ENCODE measurements at regions not wholly inside any gene's neighbourhood (a gene's known extent, or its start where the extent isn't known, plus 50 kb on each side); places are given as distances from the start of the nearest gene placed in this dataset.

- H3K9me3 Mint-ChIP-seq (ENCODE audit: insufficient read depth) = no peaks in the 10 kb centered on the region
Observed at GRCh38 chr5:167967494-167968177, 323.8 kb upstream of the WWC1 start.

GRCh38 chr5:167968837-167969236, 322.6 kb upstream of the WWC1 start:
- no peaks in the 10 kb centered on the region for H3K27me3 ChIP-seq (replicated peaks in 1 of 4; ENCODE audit: control extremely low read depth in 1 of 4, control insufficient read depth in 3 of 4, insufficient read depth in 4 of 4, low read length in 3 of 4)
- 83% methylated on average over 2 of the region's 4 CpGs for WGBS (ENCODE audit: insufficient coverage)
- H3K9ac ChIP-seq (ENCODE audit: low read length) = no peak overlapping the region
- H3K4me2 ChIP-seq (replicated peaks; ENCODE audit: low read depth, low read length, poor library complexity, severe bottlenecking) = no peak overlapping the region
- H3K27ac ChIP-seq (ENCODE audit: low read length in 2 of 2) = no peak overlapping the region
- POLR2A ChIA-PET = no interaction called here
- H3K79me2 ChIP-seq (ENCODE audit: control insufficient read depth, insufficient read depth, low read length) = no peaks in the 10 kb centered on the region
- no peaks in the 10 kb centered on the region for H3K4me1 ChIP-seq (ENCODE audit: control insufficient read depth in 2 of 2, insufficient read depth in 2 of 2, low read length in 2 of 2)
- no peak overlapping the region for H2AFZ ChIP-seq (ENCODE audit: insufficient read depth, low read depth, low read length, poor library complexity, severe bottlenecking)
- no peaks in the 10 kb centered on the region for H3K9me3 Mint-ChIP-seq (ENCODE audit: insufficient read depth)
- H4K20me1 ChIP-seq (ENCODE audit: control insufficient read depth, insufficient read depth, low read length, poor library complexity, severe bottlenecking) = no peaks in the 10 kb centered on the region
- no peak overlapping the region for H3K4me3 ChIP-seq (ENCODE audit: control extremely low read depth in 1 of 5, extremely low read depth in 1 of 5, insufficient read depth in 1 of 5, low read depth in 2 of 5, low read length in 4 of 5)
- DNase-seq (no peak), ATAC-seq (ENCODE audit: low read depth) (no peak)
- TF ChIP-seq CTCF (IDR thresholded peaks at IDR 0.05) = no peak
- TF ChIP-seq EZH2 (IDR thresholded peaks at IDR 0.05; ENCODE audit: borderline replicate concordance, insufficient read depth, low read depth, low read length, poor library complexity, severe bottlenecking) = no peak
- H3K9me3 ChIP-seq (ENCODE audit: control extremely low read depth in 1 of 3, control insufficient read depth in 2 of 3, insufficient read depth in 1 of 3, low read length in 2 of 3) = no peaks in the 10 kb centered on the region
- H3K27me3 Mint-ChIP-seq = no peaks in the 10 kb centered on the region
- H3K4me1 Mint-ChIP-seq = no peaks in the 10 kb centered on the region
- H3K27ac Mint-ChIP-seq = no peak overlapping the region
- CTCF ChIA-PET = no interaction called here
- no peak overlapping the region for H3K4me3 Mint-ChIP-seq
- intact Hi-C loops (cut with micrococcal nuclease) = no loop called here
- no peaks in the 10 kb centered on the region for H3K36me3 ChIP-seq (replicated peaks in 1 of 2; ENCODE audit: control extremely low read depth in 1 of 2, control insufficient read depth in 1 of 2, extremely low read depth in 1 of 2, insufficient read depth in 2 of 2, low read length in 1 of 2)

More at GRCh38 chr5:167967494-167968177, 323.8 kb upstream of the WWC1 start:
- Histone ChIP-seq H3K4me2 (replicated peaks; ENCODE audit: low read depth, low read length, poor library complexity, severe bottlenecking) (no peak overlapping the region), H3K9ac (ENCODE audit: low read length) (no peak overlapping the region), H3K27ac (ENCODE audit: low read length in 2 of 2) (no peak overlapping the region), H3K36me3 (replicated peaks in 1 of 2; ENCODE audit: control extremely low read depth in 1 of 2, control insufficient read depth in 1 of 2, extremely low read depth in 1 of 2, insufficient read depth in 2 of 2, low read length in 1 of 2) (no peaks in the 10 kb centered on the region), H3K4me1 (ENCODE audit: control insufficient read depth in 2 of 2, insufficient read depth in 2 of 2, low read length in 2 of 2) (no peaks in the 10 kb centered on the region), H3K27me3 (replicated peaks in 1 of 4; ENCODE audit: control extremely low read depth in 1 of 4, control insufficient read depth in 3 of 4, insufficient read depth in 4 of 4, low read length in 3 of 4) (no peaks in the 10 kb centered on the region), H3K9me3 (ENCODE audit: control extremely low read depth in 1 of 3, control insufficient read depth in 2 of 3, insufficient read depth in 1 of 3, low read length in 2 of 3) (no peaks in the 10 kb centered on the region), H2AFZ (ENCODE audit: insufficient read depth, low read depth, low read length, poor library complexity, severe bottlenecking) (no peak overlapping the region), H3K4me3 (ENCODE audit: control extremely low read depth in 1 of 5, extremely low read depth in 1 of 5, insufficient read depth in 1 of 5, low read depth in 2 of 5, low read length in 4 of 5) (no peak overlapping the region), H4K20me1 (ENCODE audit: control insufficient read depth, insufficient read depth, low read length, poor library complexity, severe bottlenecking) (no peaks in the 10 kb centered on the region), H3K79me2 (ENCODE audit: control insufficient read depth, insufficient read depth, low read length) (no peaks in the 10 kb centered on the region)
- Mint-ChIP-seq H3K4me3 (no peak overlapping the region), H3K4me1 (no peaks in the 10 kb centered on the region), H3K27me3 (no peaks in the 10 kb centered on the region), H3K27ac (no peak overlapping the region)
- ChIA-PET POLR2A (no interaction called here), CTCF (no interaction called here)
- TF ChIP-seq EZH2 (IDR thresholded peaks at IDR 0.05; ENCODE audit: borderline replicate concordance, insufficient read depth, low read depth, low read length, poor library complexity, severe bottlenecking) = no peak
- no peak for TF ChIP-seq CTCF (IDR thresholded peaks at IDR 0.05)
- ATAC-seq (ENCODE audit: low read depth) = no peak
- intact Hi-C loops (cut with micrococcal nuclease) = no loop called here
- no peak for DNase-seq
- WGBS (ENCODE audit: insufficient coverage) = 14% methylated on average over 5 of the region's 7 CpGs
